ENCODE measurements at regions not wholly inside any gene's neighbourhood (a gene's known extent, or its start where the extent isn't known, plus 50 kb on each side); places are given as distances from the start of the nearest gene placed in this dataset.

DNA sequence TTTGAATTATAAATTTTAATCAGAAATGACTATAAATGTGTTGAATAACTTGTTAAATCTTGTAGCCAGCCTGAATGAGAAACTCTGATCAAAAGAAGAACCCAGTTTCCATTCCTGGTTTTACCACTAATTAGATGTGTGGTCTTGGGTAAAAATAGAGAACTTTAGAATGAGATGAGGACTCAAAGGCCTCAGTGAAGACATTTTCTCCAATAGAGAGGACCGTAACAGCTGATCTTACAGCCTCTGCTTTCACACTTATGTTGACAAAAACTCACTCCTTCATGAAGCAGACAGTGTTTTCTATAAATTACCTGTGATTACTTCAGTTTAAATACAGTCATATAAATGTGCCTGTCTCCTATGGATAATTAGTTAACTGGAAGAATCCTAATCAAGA lies 200.1 kb upstream of the MEOX2 start:
- intact Hi-C loops (cut with DNase I): no loop called here
- no peak for DNase-seq

DNA sequence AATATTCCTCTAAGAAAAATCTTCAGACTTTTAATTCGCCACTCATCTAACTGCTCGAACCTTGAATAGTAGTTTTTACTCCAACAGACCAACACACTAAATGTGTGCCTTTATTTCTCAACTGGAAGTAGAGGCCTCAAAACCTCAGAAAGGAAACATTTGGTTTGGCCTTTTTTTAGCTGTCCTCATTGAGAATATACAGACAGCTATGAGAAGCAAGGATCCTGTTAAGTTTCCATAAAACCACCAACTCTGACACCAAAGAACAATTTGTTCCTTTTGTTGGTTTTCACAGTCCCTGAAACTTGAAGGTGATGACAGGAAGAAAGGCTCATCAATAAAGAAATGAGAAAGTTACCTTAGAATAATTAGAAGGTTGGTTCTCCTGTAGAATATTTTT lies 199.2 kb upstream of the MEOX2 start:
- DNase-seq: no peak
- intact Hi-C loops (cut with DNase I): no loop called here

- DNase-seq: no peak
- intact Hi-C loops (cut with DNase I): no loop called here
Observed at GRCh38 chr7:15874774-15875173, 188.3 kb upstream of the MEOX2 start.

DNA sequence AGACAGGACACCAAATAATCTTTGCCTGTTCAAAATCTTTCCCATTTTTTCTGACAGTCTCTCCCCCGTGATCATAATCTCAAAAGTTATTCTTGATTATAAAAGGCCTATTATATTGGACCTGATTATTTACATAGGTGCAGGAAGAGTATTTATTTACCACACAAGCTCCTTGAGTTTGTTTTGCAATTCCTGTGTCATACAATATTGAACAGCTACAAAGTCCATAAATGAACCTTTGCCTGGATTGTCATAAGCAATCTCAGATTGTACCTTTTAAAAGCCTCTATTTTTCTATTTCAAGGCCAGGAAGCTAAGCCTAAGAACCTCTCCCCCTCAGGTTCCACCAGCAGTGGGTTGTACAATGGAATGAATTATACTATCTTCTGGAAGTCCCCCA lies 183.9 kb upstream of the MEOX2 start:
- intact Hi-C loops (cut with DNase I): no loop called here
- no peak for DNase-seq

DNA sequence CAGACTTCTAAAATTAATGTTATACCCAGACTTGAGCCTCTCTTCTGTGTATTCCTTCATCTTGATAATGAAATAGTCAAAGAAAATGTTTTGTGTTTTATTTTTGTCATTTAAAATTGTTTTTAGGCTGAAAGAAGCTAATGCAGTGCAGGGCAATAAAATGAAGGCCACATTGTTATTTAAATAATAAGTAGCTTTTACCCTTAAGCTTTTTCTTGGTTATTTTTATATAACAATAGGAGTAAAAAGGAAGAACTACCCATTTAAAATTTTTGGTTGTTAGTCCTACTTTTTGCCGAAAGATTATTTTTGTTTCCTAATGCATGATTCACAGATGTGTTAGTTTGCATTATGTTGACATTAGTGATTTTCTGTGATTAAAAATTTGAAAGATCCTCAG lies 181.0 kb upstream of the MEOX2 start:
- intact Hi-C loops (cut with DNase I): no loop called here

GRCh38 chr7:15866753-15867152 lies 180.3 kb upstream of the MEOX2 start:
- DNase-seq: no peak
- intact Hi-C loops (cut with DNase I): no loop called here

More for the DNA sequence above, 181.0 kb upstream of the MEOX2 start:
- DNase-seq: no peak

DNA sequence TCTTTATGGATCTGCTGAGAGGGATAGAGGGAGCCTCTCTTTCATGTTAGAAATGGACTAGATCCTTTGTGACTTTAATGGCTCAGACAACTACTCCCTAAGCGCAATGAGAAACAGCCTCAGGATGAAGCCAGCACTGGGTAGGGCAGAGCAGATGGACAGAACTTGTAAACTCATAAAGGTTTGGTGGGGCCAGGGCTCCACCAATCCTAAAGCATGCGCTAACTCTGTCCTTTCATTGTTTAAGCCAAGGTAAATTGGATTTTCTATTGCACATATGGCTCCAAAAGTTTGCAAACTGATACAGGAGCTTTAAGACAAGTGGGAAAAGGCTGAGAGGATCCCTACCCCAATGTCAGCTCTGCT lies 178.1 kb upstream of the MEOX2 start:
- intact Hi-C loops (cut with DNase I): no loop called here
- DNase-seq: no peak

- DNase-seq: no peak
- intact Hi-C loops (cut with DNase I): no loop called here
Observed at GRCh38 chr7:15863951-15864625, 177.6 kb upstream of the MEOX2 start.

DNA sequence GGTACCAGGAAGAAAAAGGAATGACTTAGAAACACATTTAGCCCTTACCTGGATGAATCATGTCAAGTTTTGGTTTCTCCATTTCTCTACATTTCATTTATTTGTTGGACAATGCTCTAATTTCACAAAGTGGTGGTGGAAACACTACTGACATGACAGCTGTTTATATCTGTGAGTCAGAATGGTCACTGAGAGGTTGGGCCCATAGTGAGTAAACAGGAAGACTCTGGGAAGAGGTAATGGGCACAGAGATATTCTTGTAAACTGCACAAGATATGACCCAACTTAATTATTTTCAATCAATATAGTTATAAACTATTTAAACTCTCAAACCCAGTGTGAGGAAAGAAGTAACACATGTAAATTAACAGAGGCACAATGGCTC lies 176.3 kb upstream of the MEOX2 start:
- no peak for DNase-seq
- intact Hi-C loops (cut with DNase I): no loop called here

DNA sequence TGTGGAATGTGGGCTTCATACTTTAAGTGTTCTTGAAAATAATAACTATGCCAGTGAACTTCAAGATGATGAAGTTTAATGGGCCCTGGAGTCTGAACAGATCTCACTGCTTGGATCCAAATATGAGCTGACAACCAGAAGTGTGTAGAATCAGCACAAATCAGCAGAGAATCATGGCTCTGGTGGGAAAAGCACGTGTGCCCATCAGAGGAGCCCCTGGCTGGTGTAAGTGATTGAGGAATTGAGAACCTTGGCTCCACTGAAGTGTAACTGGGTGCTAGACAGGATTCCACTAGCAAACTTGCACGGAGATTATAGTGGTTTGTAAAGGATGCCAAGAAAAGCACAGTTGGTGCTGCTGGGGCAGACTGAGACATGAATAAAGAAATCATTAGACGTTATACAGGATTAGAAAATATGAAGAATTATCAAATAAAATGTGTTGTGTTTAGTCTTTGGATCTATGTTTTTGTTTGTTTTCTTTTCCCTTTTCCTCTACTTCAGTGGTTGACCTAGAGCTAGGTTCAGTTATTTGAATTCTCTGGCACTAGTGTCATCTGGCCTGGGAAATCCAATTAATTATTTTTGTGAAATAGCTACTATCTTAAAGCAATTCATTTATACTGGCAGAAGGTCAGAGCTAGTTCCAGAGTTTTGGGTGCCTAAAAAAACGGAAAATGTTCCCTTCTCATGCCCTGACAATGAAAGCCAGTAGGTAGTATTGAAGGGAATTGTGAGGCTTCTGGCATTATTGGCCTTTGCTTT lies 175.7 kb upstream of the MEOX2 start:
- intact Hi-C loops (cut with DNase I): no loop called here

GRCh38 chr7:15860264-15860949 lies 173.9 kb upstream of the MEOX2 start:
- DNase-seq: no peak
- intact Hi-C loops (cut with DNase I): no loop called here

More for the DNA sequence above, 175.7 kb upstream of the MEOX2 start:
- no peak for DNase-seq

GRCh38 chr7:15857026-15857425 lies 170.5 kb upstream of the MEOX2 start:
- intact Hi-C loops (cut with DNase I): no loop called here

GRCh38 chr7:15856311-15856710 lies 169.8 kb upstream of the MEOX2 start:
- intact Hi-C loops (cut with DNase I): no loop called here
- DNase-seq: no peak

More at GRCh38 chr7:15857026-15857425, 170.5 kb upstream of the MEOX2 start:
- no peak for DNase-seq

DNA sequence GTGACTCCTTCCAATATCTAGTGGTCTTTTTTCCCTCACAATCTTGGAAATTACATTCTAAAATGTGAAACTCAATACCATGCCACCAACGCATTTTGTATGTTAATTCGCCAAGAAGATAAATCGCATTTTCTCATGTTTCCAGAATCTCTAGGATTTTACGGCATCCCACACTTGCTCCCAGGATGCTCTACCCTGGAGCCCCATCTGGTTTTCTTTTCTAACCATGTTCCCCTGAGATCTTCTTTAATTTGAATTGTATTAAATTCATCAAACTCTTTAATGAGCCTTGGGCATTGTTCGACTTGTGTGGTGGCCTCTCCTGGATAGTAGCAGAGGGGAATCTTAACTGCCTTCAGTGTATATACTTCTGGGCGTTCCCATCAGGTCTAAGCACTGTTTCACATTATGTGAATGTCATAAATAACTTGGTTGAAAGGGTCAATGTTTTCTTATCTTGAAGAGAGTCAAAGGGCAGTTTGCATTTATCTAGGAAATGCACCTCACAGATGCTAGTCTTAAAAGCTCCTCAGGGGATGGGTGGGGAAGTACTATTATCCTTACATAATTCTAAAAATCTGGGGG lies 169.1 kb upstream of the MEOX2 start:
- no peak for DNase-seq
- intact Hi-C loops (cut with DNase I): no loop called here

GRCh38 chr7:15854841-15855524 lies 168.5 kb upstream of the MEOX2 start:
- intact Hi-C loops (cut with DNase I): no loop called here
- DNase-seq: no peak

DNA sequence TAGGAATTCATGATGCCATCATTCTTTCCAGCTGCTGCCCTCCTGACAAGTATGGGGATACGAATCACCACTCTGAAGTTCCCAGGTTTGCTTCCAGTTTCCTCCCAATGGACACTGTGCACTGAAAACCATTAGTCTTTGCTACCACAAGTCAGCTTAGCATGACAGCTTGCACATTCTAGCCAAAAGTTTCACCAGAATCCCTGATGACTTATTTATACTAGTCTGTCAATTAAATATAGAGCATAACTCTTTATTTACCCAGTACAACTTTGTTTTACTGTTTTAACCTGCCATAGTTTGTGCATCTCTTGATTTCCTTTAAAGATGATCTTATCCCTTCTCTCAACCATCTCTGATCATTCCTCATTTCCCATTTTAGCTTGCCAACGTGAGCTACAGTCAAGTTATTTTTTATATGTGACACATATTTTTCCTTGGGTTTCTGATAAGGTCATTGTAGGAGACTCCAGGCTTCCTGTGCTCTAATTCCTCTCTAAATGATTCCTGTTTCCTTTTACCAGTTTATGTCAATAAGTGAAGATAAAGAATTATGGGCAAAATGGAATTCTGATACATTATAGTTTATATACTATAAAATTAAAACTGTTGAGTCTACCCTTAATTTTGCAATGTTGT lies 167.5 kb upstream of the MEOX2 start:
- DNase-seq: no peak
- intact Hi-C loops (cut with DNase I): no loop called here

DNA sequence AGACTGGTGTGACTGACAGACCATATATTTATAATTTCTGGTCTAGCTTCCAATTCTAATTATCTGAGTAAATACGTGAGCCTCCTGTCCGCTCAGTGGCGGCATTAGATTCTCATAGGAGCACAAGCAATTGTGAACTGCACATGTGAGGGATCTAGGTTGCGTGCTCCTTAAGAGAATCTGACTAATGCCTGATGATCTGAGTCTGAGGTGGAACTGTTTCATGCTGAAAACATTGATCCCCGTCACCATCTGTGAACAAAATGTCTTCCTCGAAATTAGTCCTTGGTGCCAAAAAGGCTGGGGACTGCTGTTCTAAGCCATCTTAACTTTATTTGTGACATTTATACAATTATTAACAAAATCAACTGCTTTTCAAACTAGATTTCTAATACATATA lies 164.7 kb upstream of the MEOX2 start:
- DNase-seq: no peak
- intact Hi-C loops (cut with DNase I): no loop called here

DNA sequence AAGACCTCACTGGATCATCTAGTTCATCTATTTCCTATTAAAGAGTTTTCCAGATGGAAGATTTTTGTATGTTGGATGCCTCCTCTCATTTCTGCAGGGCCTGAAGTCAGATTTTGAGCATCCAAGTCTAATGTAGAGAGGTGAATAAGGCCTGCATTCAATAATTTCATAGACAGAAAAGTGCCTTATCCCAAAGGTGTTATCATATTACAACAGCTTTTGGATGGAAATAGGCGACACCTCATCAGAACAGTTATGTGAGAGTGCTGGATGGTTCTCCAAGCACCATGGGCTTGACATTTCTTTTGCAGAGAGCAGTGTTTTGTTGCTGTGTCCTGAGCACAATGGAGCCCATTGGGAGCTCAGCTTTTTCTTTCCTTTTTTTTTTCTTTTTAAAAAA lies 162.4 kb upstream of the MEOX2 start:
- intact Hi-C loops (cut with DNase I): no loop called here
- no peak for DNase-seq

GRCh38 chr7:15848362-15848761 lies 161.9 kb upstream of the MEOX2 start:
- intact Hi-C loops (cut with DNase I): no loop called here
- no peak for DNase-seq

DNA sequence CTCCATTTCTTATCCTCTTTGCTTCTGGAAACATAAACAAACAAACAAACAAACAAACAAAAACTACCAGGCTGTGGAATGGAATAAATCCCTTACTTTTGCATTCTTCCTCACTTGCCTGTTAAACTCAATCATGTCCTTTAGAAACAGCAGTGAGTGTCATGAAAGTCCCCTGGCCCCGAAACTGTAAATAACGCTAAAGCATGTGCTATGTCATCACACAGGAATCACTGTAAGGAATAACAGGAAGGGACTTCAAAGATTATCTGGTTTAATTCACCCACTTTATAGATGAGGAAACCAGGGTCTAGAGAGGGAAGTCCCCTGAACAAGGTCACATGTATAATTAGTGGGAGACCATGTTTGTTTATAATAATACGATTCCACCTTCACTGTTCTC lies 159.4 kb upstream of the MEOX2 start:
- intact Hi-C loops (cut with DNase I): no loop called here
- DNase-seq: no peak
